Activated CD8-positive, alpha-beta T cell treated with anti-CD3 and anti-CD28 coated beads for 36 hours (primary cell): ENCODE measurements at regions not wholly inside any gene's neighbourhood (a gene's known extent, or its start where the extent isn't known, plus 50 kb on each side); places are given as distances from the start of the nearest gene placed in this dataset.

ENCODE experiments used
- ATAC-seq: fragments of 200-7000 bp; cut with Tn5 transposase; one replicate; pipeline ENCODE4 v1.10.0; 2021; ENCODE audit warnings: mild to moderate bottlenecking, moderate library complexity
- CTCF ChIA-PET: fragments of 350-600 bp; sonication (Branson Sonifier 250); formaldehyde crosslinking; loops from one replicate; lab custom pipeline; 2021; ENCODE audit warnings: antibody characterized with exemption; lab: Charles Lee
- POLR2A ChIA-PET: fragments of 350-600 bp; sonication (Branson Sonifier 250); formaldehyde crosslinking; loops from one replicate; lab custom pipeline; 2021; ENCODE audit warnings: antibody characterized with exemption; lab: Charles Lee
- DNase-seq: peaks from one replicate; pipeline ENCODE4 v3.0.0-alpha.2; 2020
- H3K27ac Mint-ChIP-seq: one replicate; pipeline ENCODE4 v1.8.0; 2021; ENCODE audit warnings: mild to moderate bottlenecking, mixed read lengths
- H3K27me3 Mint-ChIP-seq: one replicate; pipeline ENCODE4 v1.8.0; 2021; ENCODE audit warnings: mixed read lengths
- H3K36me3 Mint-ChIP-seq: one replicate; pipeline ENCODE4 v1.8.0; 2021; ENCODE audit warnings: low read depth, mixed read lengths
- H3K4me1 Mint-ChIP-seq: one replicate; pipeline ENCODE4 v1.8.0; 2021; ENCODE audit warnings: low read depth, mixed read lengths
- H3K4me3 Mint-ChIP-seq: one replicate; pipeline ENCODE4 v1.8.0; 2021; ENCODE audit warnings: mild to moderate bottlenecking, moderate library complexity, mixed read lengths
- H3K9me3 Mint-ChIP-seq: one replicate; pipeline ENCODE4 v1.8.0; 2021; ENCODE audit warnings: mixed read lengths
- intact Hi-C: fragments of 100-400 bp; cut with micrococcal nuclease; formaldehyde crosslinking; loops from one replicate; pipeline ENCODE4 v1.10.0; 2022
- TF ChIP-seq, protein P1 (sequence below): fragments of 200-600 bp; IDR thresholded peaks from one replicate; pipeline ENCODE4 v1.8.0; 2022; ENCODE audit warnings: antibody characterized with exemption, mild to moderate bottlenecking

DNA sequence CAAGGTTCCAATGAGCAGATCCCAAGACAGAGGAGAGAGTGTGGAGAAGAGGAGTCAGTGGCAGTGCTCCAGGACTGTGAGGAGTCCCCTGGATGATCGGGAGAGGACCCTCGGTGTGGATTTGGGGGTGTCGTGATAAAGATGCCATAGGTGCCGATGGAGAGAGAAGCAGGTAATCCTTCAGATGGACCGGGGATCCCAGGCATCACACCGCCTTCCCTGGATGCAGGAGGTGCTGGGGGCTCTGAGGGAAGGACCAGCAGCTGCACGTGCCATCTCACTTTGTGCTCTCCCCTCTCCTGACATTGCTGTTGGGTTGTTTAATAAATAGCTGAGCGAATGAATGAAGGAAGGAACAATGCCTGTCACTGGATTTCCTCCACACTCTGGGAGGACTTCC is 744.1 kb downstream of the BRD1 start:
- TF ChIP-seq, protein P1, sequence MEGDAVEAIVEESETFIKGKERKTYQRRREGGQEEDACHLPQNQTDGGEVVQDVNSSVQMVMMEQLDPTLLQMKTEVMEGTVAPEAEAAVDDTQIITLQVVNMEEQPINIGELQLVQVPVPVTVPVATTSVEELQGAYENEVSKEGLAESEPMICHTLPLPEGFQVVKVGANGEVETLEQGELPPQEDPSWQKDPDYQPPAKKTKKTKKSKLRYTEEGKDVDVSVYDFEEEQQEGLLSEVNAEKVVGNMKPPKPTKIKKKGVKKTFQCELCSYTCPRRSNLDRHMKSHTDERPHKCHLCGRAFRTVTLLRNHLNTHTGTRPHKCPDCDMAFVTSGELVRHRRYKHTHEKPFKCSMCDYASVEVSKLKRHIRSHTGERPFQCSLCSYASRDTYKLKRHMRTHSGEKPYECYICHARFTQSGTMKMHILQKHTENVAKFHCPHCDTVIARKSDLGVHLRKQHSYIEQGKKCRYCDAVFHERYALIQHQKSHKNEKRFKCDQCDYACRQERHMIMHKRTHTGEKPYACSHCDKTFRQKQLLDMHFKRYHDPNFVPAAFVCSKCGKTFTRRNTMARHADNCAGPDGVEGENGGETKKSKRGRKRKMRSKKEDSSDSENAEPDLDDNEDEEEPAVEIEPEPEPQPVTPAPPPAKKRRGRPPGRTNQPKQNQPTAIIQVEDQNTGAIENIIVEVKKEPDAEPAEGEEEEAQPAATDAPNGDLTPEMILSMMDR = no peak
- Mint-ChIP-seq H3K27me3 (no peaks in the 10 kb centered on the region), H3K4me3 (no peak overlapping the region), H3K27ac (no peak overlapping the region), H3K4me1 (no peaks in the 10 kb centered on the region), H3K36me3 (no peaks in the 10 kb centered on the region), H3K9me3 (no peaks in the 10 kb centered on the region)
- CTCF ChIA-PET = no interaction called here
- DNase-seq = no peak
- intact Hi-C loops = no loop called here
- POLR2A ChIA-PET = no interaction called here
- no peak for ATAC-seq

DNA sequence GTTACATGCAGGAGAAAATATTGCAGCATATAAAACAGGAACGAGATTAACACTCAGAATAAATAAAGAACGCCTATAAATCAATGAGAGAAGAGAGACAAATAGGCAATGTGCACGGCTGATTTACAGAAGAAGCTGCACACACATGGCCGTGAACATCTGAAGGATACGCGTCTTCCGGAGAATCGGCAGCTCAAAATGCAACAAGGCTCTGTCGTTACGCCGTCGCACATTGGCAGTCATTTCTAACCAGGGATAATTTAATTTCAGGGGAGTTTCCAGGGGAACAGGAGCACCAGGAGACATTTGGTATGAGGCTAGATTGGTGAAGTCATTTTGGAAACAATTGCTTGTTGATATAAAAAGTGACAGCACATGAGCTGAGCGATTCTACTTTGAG is 745.2 kb downstream of the BRD1 start:
- POLR2A ChIA-PET = no interaction called here
- TF ChIP-seq, protein P1 = no peak
- Mint-ChIP-seq H3K4me3 (no peak overlapping the region), H3K27me3 (no peaks in the 10 kb centered on the region), H3K9me3 (no peaks in the 10 kb centered on the region), H3K36me3 (no peaks in the 10 kb centered on the region), H3K27ac (no peak overlapping the region), H3K4me1 (no peaks in the 10 kb centered on the region)
- ATAC-seq (no peak), DNase-seq (no peak)
- intact Hi-C loops = no loop called here
- CTCF ChIA-PET = no interaction called here

DNA sequence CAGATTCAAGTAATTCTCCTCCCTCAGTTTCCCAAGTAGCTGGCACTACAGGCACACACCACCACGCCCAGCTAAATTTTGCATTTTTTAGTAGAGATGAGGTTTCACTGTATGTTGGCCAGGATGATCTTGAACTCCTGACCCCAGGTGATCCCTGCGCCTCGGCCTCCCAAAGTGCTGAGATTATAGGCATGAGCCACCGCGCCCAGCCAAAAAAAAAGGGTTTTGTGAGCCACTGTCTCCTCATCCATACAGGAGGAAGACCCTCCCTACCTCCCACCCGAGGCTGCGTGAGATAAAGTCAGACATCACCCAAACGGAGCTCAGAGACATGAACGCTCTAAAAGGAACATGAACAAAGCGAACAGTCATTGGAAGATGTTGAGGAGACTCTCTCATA is 745.7 kb downstream of the BRD1 start:
- no peak for ATAC-seq
- ChIA-PET CTCF (no interaction called here), POLR2A (no interaction called here)
- Mint-ChIP-seq H3K36me3 (no peaks in the 10 kb centered on the region), H3K4me1 (no peaks in the 10 kb centered on the region), H3K4me3 (no peak overlapping the region), H3K27ac (no peak overlapping the region), H3K9me3 (no peaks in the 10 kb centered on the region), H3K27me3 (no peaks in the 10 kb centered on the region)
- intact Hi-C loops = no loop called here
- DNase-seq = no peak
- TF ChIP-seq, protein P1 = no peak

DNA sequence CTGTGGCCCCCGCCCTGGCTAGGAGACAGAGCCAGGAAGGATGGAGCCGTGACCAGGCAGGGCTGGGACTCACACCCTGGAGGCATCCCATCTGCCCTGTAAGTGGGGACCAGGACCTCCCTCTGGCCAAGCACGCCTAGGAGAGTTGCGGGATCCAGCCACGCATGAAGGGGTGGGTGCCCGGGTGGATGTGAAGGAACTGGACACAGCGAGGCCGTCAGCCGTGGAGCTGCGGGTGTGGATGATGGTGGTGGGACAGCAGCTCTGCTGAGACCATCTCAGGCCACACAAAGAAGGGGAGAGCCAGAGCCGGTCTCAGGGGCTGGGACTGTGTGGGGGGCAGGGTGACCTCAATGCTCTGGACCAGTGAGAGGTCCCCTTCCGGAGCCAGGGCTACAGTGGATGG is 746.4 kb downstream of the BRD1 start:
- TF ChIP-seq, protein P1 = no peak
- H3K27me3 Mint-ChIP-seq = no peaks in the 10 kb centered on the region
- intact Hi-C loops = no loop called here
- no peaks in the 10 kb centered on the region for H3K4me1 Mint-ChIP-seq
- H3K4me3 Mint-ChIP-seq = no peak overlapping the region
- DNase-seq (no peak), ATAC-seq (no peak)
- no peaks in the 10 kb centered on the region for H3K36me3 Mint-ChIP-seq
- POLR2A ChIA-PET = no interaction called here
- H3K27ac Mint-ChIP-seq = no peak overlapping the region
- no peaks in the 10 kb centered on the region for H3K9me3 Mint-ChIP-seq
- CTCF ChIA-PET = no interaction called here

DNA sequence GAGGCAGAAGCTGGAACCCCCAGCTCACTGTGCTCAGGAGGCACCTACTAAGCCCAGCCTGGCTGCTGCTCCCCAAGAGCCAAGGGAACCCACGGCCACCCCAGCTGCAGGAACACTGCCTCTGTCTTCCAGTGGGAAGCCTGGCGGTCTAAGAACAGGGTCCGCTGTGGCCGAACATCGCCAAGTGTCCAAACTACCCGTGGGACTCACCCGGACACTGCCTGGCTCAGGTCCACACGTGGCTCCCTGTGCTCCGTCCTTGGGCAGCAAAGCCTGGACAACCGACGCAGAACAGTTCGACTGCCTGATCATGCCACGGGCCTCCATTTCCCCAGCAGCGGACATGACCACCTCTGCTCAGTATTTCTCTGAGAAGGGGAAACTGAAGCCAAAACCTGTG is 747.0 kb downstream of the BRD1 start:
- TF ChIP-seq, protein P1 = no peak
- ATAC-seq = no peak
- intact Hi-C loops = no loop called here
- Mint-ChIP-seq H3K27ac (no peak overlapping the region), H3K27me3 (no peaks in the 10 kb centered on the region), H3K9me3 (no peaks in the 10 kb centered on the region), H3K4me1 (no peaks in the 10 kb centered on the region), H3K36me3 (no peaks in the 10 kb centered on the region), H3K4me3 (no peak overlapping the region)
- ChIA-PET CTCF (no interaction called here), POLR2A (no interaction called here)
- DNase-seq = no peak
